SH-SY5Y (cell line): ENCODE measurements at regions not wholly inside any gene's neighbourhood (a gene's known extent, or its start where the extent isn't known, plus 50 kb on each side); places are given as distances from the start of the nearest gene placed in this dataset.

Experiments
- GATA2 ChIP-seq: IDR thresholded peaks from 2 replicates; pipeline ENCODE4 v1.6.1; 2011; ENCODE audit warnings: mild to moderate bottlenecking, low read depth, low read length
- GATA3 ChIP-seq: IDR thresholded peaks from 2 replicates; pipeline ENCODE4 v1.6.1; 2011; ENCODE audit warnings: low read depth, mild to moderate bottlenecking, low read length, moderate library complexity

DNA sequence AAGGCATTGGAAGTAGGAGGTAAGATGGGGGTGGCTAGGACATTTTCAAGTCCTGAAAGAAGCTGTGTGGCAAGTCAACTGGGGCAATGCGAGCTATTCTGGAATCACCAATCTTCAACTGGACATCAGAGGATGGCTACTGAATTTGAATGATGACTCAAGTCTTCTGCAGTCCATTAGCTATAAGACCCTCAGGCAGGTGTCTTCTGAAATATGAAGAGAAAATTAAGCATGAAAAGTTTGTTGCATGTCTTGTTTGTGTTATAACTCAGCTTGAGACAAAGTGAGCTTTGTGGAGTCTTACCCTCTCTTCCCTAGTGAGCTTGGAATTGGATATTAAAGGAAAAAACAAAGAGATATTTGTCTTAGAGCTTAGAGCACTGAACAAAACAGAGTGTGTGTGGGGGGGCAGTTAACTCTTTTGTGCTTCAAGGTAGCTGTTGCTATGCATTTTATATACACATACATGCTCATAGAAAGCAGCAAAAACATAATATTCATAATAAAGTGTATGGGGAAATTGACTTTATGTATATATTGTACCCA, 979.1 kb downstream of the MCTP2 start:
- no peak for TF ChIP-seq GATA3
- no peak for TF ChIP-seq GATA2
